Cardiac septum (tissue), 1 donor: ENCODE measurements at regions not wholly inside any gene's neighbourhood (a gene's known extent, or its start where the extent isn't known, plus 50 kb on each side); places are given as distances from the start of the nearest gene placed in this dataset.
"Not testable (repeated sequence)": the region's sequence is repeated elsewhere in the genome, so short reads cannot be mapped to it uniquely, and the experiment has no call there.

Experiments used
- DNase-seq: peaks from one replicate; pipeline ENCODE4 v3.0.0-alpha.2; 2020; ENCODE audit warnings: low spot score
- intact Hi-C: fragments of 100-400 bp; cut with DNase I; formaldehyde crosslinking; loops from one replicate; pipeline ENCODE4 v1.14.0; 2022
- donor health status: DM: no; HTN: no; CAD: no.

- DNase-seq = peak; percentile 73
- intact Hi-C loops = no loop called here
These were observed 83.3 kb downstream of the RTP5 start for GRCh38 chr2:241952816-241953215.

- peak; percentile 69 for DNase-seq
- intact Hi-C loops = no loop called here
These were observed 83.9 kb downstream of the RTP5 start for GRCh38 chr2:241953324-241953928.

- DNase-seq = peak; percentile 55
- intact Hi-C loops = no loop called here
These were observed 87.1 kb downstream of the RTP5 start for GRCh38 chr2:241956521-241957110.

- peak; percentile 46 for DNase-seq
- intact Hi-C loops = no loop called here
These were observed 87.7 kb downstream of the RTP5 start for GRCh38 chr2:241957276-241957675.

GRCh38 chr2:241958818-241959545 lies 89.5 kb downstream of the RTP5 start:
- intact Hi-C loops = no loop called here
- DNase-seq = peak; percentile 9

GRCh38 chr2:241959751-241960269 lies 90.3 kb downstream of the RTP5 start:
- intact Hi-C loops = no loop called here
- DNase-seq = peak; percentile 51

- DNase-seq = no peak
- intact Hi-C loops = no loop called here
These were observed 91.9 kb downstream of the RTP5 start for GRCh38 chr2:241961454-241961853.

GRCh38 chr2:241964133-241964532 lies 94.6 kb downstream of the RTP5 start:
- intact Hi-C loops = no loop called here
- no peak for DNase-seq

- intact Hi-C loops = no loop called here
- DNase-seq = peak; percentile 65
These were observed 96.4 kb downstream of the RTP5 start for GRCh38 chr2:241965931-241966412.

- peak; percentile 47 for DNase-seq
- intact Hi-C loops = no loop called here
These were observed 97.3 kb downstream of the RTP5 start for GRCh38 chr2:241966647-241967466.

GRCh38 chr2:241967467-241968144 lies 98.1 kb downstream of the RTP5 start:
- DNase-seq = peak; percentile 39
- intact Hi-C loops = no loop called here

GRCh38 chr2:241968417-241968816 lies 98.9 kb downstream of the RTP5 start:
- peak; percentile 35 for DNase-seq
- intact Hi-C loops = no loop called here

GRCh38 chr2:241969182-241969581 lies 99.7 kb downstream of the RTP5 start:
- intact Hi-C loops = not testable (repeated sequence)
- peak; percentile 15 for DNase-seq

GRCh38 chr2:241970716-241971115 lies 101.2 kb downstream of the RTP5 start:
- intact Hi-C loops = no loop called here
- peak; percentile 26 for DNase-seq

GRCh38 chr2:241974096-241974495 lies 104.6 kb downstream of the RTP5 start:
- intact Hi-C loops = no loop called here
- DNase-seq = peak; percentile 36

GRCh38 chr2:241974851-241975592 lies 105.5 kb downstream of the RTP5 start:
- intact Hi-C loops = no loop called here
- DNase-seq = peak; percentile 58

GRCh38 chr2:241975593-241976284 lies 106.2 kb downstream of the RTP5 start:
- intact Hi-C loops = no loop called here
- DNase-seq = peak; percentile 27

GRCh38 chr2:241976296-241976695 lies 106.8 kb downstream of the RTP5 start:
- DNase-seq = peak; percentile 60
- intact Hi-C loops = no loop called here
